ENCODE measurements at regions not wholly inside any gene's neighbourhood (a gene's known extent, or its start where the extent isn't known, plus 50 kb on each side); places are given as distances from the start of the nearest gene placed in this dataset.

- Mint-ChIP-seq H3K27me3 (peaks cover 1% of the 10 kb centered on the region), H3K9me3 (no peaks in the 10 kb centered on the region), H3K36me3 (ENCODE audit: low read depth) (no peaks in the 10 kb centered on the region), H3K4me1 (no peaks in the 10 kb centered on the region), H3K27ac (no peak overlapping the region), H3K4me3 (no peak overlapping the region)
- DNase-seq (no peak), ATAC-seq (no peak)
Observed at GRCh38 chr20:41881466-41882046, 263.4 kb upstream of the CHD6 start.

- H3K4me3 Mint-ChIP-seq = no peak overlapping the region
- no peaks in the 10 kb centered on the region for H3K9me3 Mint-ChIP-seq
- H3K4me1 Mint-ChIP-seq = no peaks in the 10 kb centered on the region
- ATAC-seq (no peak), DNase-seq (no peak)
- H3K36me3 Mint-ChIP-seq (ENCODE audit: low read depth) = no peaks in the 10 kb centered on the region
- H3K27ac Mint-ChIP-seq = no peak overlapping the region
- H3K27me3 Mint-ChIP-seq = peaks cover 1% of the 10 kb centered on the region
Observed at GRCh38 chr20:41879123-41879522, 260.9 kb upstream of the CHD6 start.

- no peak for DNase-seq
- peaks cover 1% of the 10 kb centered on the region for H3K27me3 Mint-ChIP-seq
- no peaks in the 10 kb centered on the region for H3K4me1 Mint-ChIP-seq
- no peak for ATAC-seq
- no peak overlapping the region for H3K27ac Mint-ChIP-seq
- H3K36me3 Mint-ChIP-seq (ENCODE audit: low read depth) = no peaks in the 10 kb centered on the region
- H3K4me3 Mint-ChIP-seq = no peak overlapping the region
- H3K9me3 Mint-ChIP-seq = no peaks in the 10 kb centered on the region
Observed at GRCh38 chr20:41877911-41878310, 259.7 kb upstream of the CHD6 start.

GRCh38 chr20:41874658-41875057 lies 256.5 kb upstream of the CHD6 start:
- Mint-ChIP-seq H3K4me3 (no peak overlapping the region), H3K4me1 (no peaks in the 10 kb centered on the region)
- ATAC-seq = no peak

GRCh38 chr20:41872930-41873329 lies 254.8 kb upstream of the CHD6 start:
- H3K4me1 Mint-ChIP-seq = no peaks in the 10 kb centered on the region
- H3K4me3 Mint-ChIP-seq = no peak overlapping the region
- ATAC-seq (no peak), DNase-seq (no peak)
- H3K36me3 Mint-ChIP-seq (ENCODE audit: low read depth) = no peaks in the 10 kb centered on the region
- no peaks in the 10 kb centered on the region for H3K27me3 Mint-ChIP-seq
- H3K27ac Mint-ChIP-seq = no peak overlapping the region
- H3K9me3 Mint-ChIP-seq = peaks cover 19% of the 10 kb centered on the region

More at GRCh38 chr20:41874658-41875057, 256.5 kb upstream of the CHD6 start:
- H3K27me3 Mint-ChIP-seq = no peaks in the 10 kb centered on the region
- peaks cover 10% of the 10 kb centered on the region for H3K9me3 Mint-ChIP-seq
- H3K36me3 Mint-ChIP-seq (ENCODE audit: low read depth) = no peaks in the 10 kb centered on the region
- no peak overlapping the region for H3K27ac Mint-ChIP-seq
- DNase-seq = no peak

- H3K27me3 Mint-ChIP-seq = no peaks in the 10 kb centered on the region
- no peaks in the 10 kb centered on the region for H3K36me3 Mint-ChIP-seq (ENCODE audit: low read depth)
- no peak for DNase-seq
- H3K4me1 Mint-ChIP-seq = no peaks in the 10 kb centered on the region
- no peak for ATAC-seq
- no peak overlapping the region for H3K27ac Mint-ChIP-seq
- no peak overlapping the region for H3K4me3 Mint-ChIP-seq
- H3K9me3 Mint-ChIP-seq = peaks cover 19% of the 10 kb centered on the region
Observed at GRCh38 chr20:41870869-41871462, 252.8 kb upstream of the CHD6 start.

GRCh38 chr20:41869261-41869660 lies 251.1 kb upstream of the CHD6 start:
- Mint-ChIP-seq H3K36me3 (ENCODE audit: low read depth) (no peaks in the 10 kb centered on the region), H3K27ac (no peak overlapping the region), H3K9me3 (peaks cover 19% of the 10 kb centered on the region), H3K27me3 (no peaks in the 10 kb centered on the region), H3K4me1 (no peaks in the 10 kb centered on the region), H3K4me3 (no peak overlapping the region)
- DNase-seq = no peak
- ATAC-seq = no peak

GRCh38 chr20:41865938-41866337 lies 247.8 kb upstream of the CHD6 start:
- H3K9me3 Mint-ChIP-seq = peaks cover 15% of the 10 kb centered on the region
- H3K36me3 Mint-ChIP-seq (ENCODE audit: low read depth) = no peaks in the 10 kb centered on the region
- H3K27me3 Mint-ChIP-seq = no peaks in the 10 kb centered on the region
- H3K4me3 Mint-ChIP-seq = no peak overlapping the region
- no peak for DNase-seq
- no peak for ATAC-seq
- no peak overlapping the region for H3K27ac Mint-ChIP-seq
- no peaks in the 10 kb centered on the region for H3K4me1 Mint-ChIP-seq

GRCh38 chr20:41862476-41862875 lies 244.3 kb upstream of the CHD6 start:
- H3K4me3 Mint-ChIP-seq = no peak overlapping the region
- no peaks in the 10 kb centered on the region for H3K27me3 Mint-ChIP-seq
- H3K27ac Mint-ChIP-seq = no peak overlapping the region
- DNase-seq (no peak), ATAC-seq (no peak)
- no peaks in the 10 kb centered on the region for H3K36me3 Mint-ChIP-seq (ENCODE audit: low read depth)
- H3K9me3 Mint-ChIP-seq = no peaks in the 10 kb centered on the region
- H3K4me1 Mint-ChIP-seq = no peaks in the 10 kb centered on the region

GRCh38 chr20:41861772-41862422 lies 243.7 kb upstream of the CHD6 start:
- H3K36me3 Mint-ChIP-seq (ENCODE audit: low read depth) = no peaks in the 10 kb centered on the region
- ATAC-seq (no peak), DNase-seq (no peak)
- no peak overlapping the region for H3K27ac Mint-ChIP-seq
- no peaks in the 10 kb centered on the region for H3K4me1 Mint-ChIP-seq
- H3K4me3 Mint-ChIP-seq = no peak overlapping the region
- H3K9me3 Mint-ChIP-seq = no peaks in the 10 kb centered on the region
- H3K27me3 Mint-ChIP-seq = no peaks in the 10 kb centered on the region

- peaks cover 19% of the 10 kb centered on the region for H3K27me3 Mint-ChIP-seq
- DNase-seq = no peak
- no peaks in the 10 kb centered on the region for H3K36me3 Mint-ChIP-seq (ENCODE audit: low read depth)
- H3K9me3 Mint-ChIP-seq = peaks cover 9% of the 10 kb centered on the region
- peak; percentile 65 for ATAC-seq
- no peaks in the 10 kb centered on the region for H3K4me1 Mint-ChIP-seq
- H3K4me3 Mint-ChIP-seq = no peak overlapping the region
- H3K27ac Mint-ChIP-seq = no peak overlapping the region
Observed at GRCh38 chr20:41854765-41855164, 236.6 kb upstream of the CHD6 start.

GRCh38 chr20:41853806-41854205 lies 235.6 kb upstream of the CHD6 start:
- H3K27ac Mint-ChIP-seq = no peak overlapping the region
- DNase-seq (no peak), ATAC-seq (no peak)
- no peaks in the 10 kb centered on the region for H3K36me3 Mint-ChIP-seq (ENCODE audit: low read depth)
- peaks cover 9% of the 10 kb centered on the region for H3K9me3 Mint-ChIP-seq
- no peak overlapping the region for H3K4me3 Mint-ChIP-seq
- H3K4me1 Mint-ChIP-seq = no peaks in the 10 kb centered on the region
- H3K27me3 Mint-ChIP-seq = peaks cover 19% of the 10 kb centered on the region

GRCh38 chr20:41848180-41848579 lies 230.0 kb upstream of the CHD6 start:
- Mint-ChIP-seq H3K4me3 (no peak overlapping the region), H3K27ac (no peak overlapping the region), H3K4me1 (no peaks in the 10 kb centered on the region), H3K9me3 (no peaks in the 10 kb centered on the region), H3K27me3 (peaks cover 3% of the 10 kb centered on the region), H3K36me3 (ENCODE audit: low read depth) (no peaks in the 10 kb centered on the region)
- no peak for ATAC-seq
- no peak for DNase-seq

GRCh38 chr20:41837669-41838224 lies 219.6 kb upstream of the CHD6 start:
- Mint-ChIP-seq H3K36me3 (ENCODE audit: low read depth) (no peaks in the 10 kb centered on the region), H3K4me1 (no peaks in the 10 kb centered on the region), H3K9me3 (peaks cover 3% of the 10 kb centered on the region), H3K27ac (no peak overlapping the region), H3K27me3 (peaks cover 6% of the 10 kb centered on the region), H3K4me3 (no peak overlapping the region)
- DNase-seq (no peak), ATAC-seq (no peak)

GRCh38 chr20:41833739-41834138 lies 215.6 kb upstream of the CHD6 start:
- Mint-ChIP-seq H3K27me3 (peaks cover 2% of the 10 kb centered on the region), H3K27ac (no peak overlapping the region), H3K36me3 (ENCODE audit: low read depth) (no peaks in the 10 kb centered on the region), H3K4me1 (no peaks in the 10 kb centered on the region), H3K9me3 (peaks cover 3% of the 10 kb centered on the region), H3K4me3 (no peak overlapping the region)
- no peak for DNase-seq
- no peak for ATAC-seq
